ENCODE measurements at regions not wholly inside any gene's neighbourhood (a gene's known extent, or its start where the extent isn't known, plus 50 kb on each side); places are given as distances from the start of the nearest gene placed in this dataset.

GRCh38 chr12:113684908-113685782 lies 213.5 kb upstream of the LHX5 start:
- DNase-seq (ENCODE audit: low spot score) = no peak

- DNase-seq (ENCODE audit: low spot score) = no peak
Measured at GRCh38 chr12:113684053-113684907, 212.6 kb upstream of the LHX5 start.

- DNase-seq (ENCODE audit: low spot score) = no peak
Measured at GRCh38 chr12:113683574-113683973, 211.9 kb upstream of the LHX5 start.

GRCh38 chr12:113680868-113681267 lies 209.2 kb upstream of the LHX5 start:
- no peak for DNase-seq (ENCODE audit: low spot score)

- DNase-seq (ENCODE audit: low spot score) = no peak
Measured at GRCh38 chr12:113678223-113679119, 206.8 kb upstream of the LHX5 start.

- DNase-seq (ENCODE audit: low spot score) = no peak
Measured at GRCh38 chr12:113676547-113676946, 204.9 kb upstream of the LHX5 start.

GRCh38 chr12:113676117-113676516 lies 204.4 kb upstream of the LHX5 start:
- no peak for DNase-seq (ENCODE audit: low spot score)

- no peak for DNase-seq (ENCODE audit: low spot score)
Measured at GRCh38 chr12:113674996-113675395, 203.3 kb upstream of the LHX5 start.

- no peak for DNase-seq (ENCODE audit: low spot score)
Measured at GRCh38 chr12:113674302-113674701, 202.6 kb upstream of the LHX5 start.

- no peak for DNase-seq (ENCODE audit: low spot score)
Measured at GRCh38 chr12:113673458-113674238, 202.0 kb upstream of the LHX5 start.

GRCh38 chr12:113670742-113671141 lies 199.1 kb upstream of the LHX5 start:
- DNase-seq (ENCODE audit: low spot score) = no peak

- no peak for DNase-seq (ENCODE audit: low spot score)
Measured at GRCh38 chr12:113667676-113668356, 196.1 kb upstream of the LHX5 start.

- no peak for DNase-seq (ENCODE audit: low spot score)
Measured at GRCh38 chr12:113667095-113667494, 195.4 kb upstream of the LHX5 start.

- DNase-seq (ENCODE audit: low spot score) = no peak
Measured at GRCh38 chr12:113666223-113666622, 194.6 kb upstream of the LHX5 start.

- no peak for DNase-seq (ENCODE audit: low spot score)
Measured at GRCh38 chr12:113665457-113665856, 193.8 kb upstream of the LHX5 start.

- DNase-seq (ENCODE audit: low spot score) = no peak
Measured at GRCh38 chr12:113664224-113664681, 192.6 kb upstream of the LHX5 start.

- DNase-seq (ENCODE audit: low spot score) = no peak
Measured at GRCh38 chr12:113663396-113663795, 191.7 kb upstream of the LHX5 start.

- DNase-seq (ENCODE audit: low spot score) = no peak
Measured at GRCh38 chr12:113660936-113661335, 189.3 kb upstream of the LHX5 start.

- no peak for DNase-seq (ENCODE audit: low spot score)
Measured at GRCh38 chr12:113659416-113659815, 187.7 kb upstream of the LHX5 start.

- DNase-seq (ENCODE audit: low spot score) = no peak
Measured at GRCh38 chr12:113659015-113659414, 187.3 kb upstream of the LHX5 start.
